RKO (cell line): ENCODE measurements at regions not wholly inside any gene's neighbourhood (a gene's known extent, or its start where the extent isn't known, plus 50 kb on each side); places are given as distances from the start of the nearest gene placed in this dataset.

Source experiments
- DNase-seq: peaks from one replicate; pipeline ENCODE4 v3.0.0-alpha.2; 2016; ENCODE audit warnings: low spot score

DNA sequence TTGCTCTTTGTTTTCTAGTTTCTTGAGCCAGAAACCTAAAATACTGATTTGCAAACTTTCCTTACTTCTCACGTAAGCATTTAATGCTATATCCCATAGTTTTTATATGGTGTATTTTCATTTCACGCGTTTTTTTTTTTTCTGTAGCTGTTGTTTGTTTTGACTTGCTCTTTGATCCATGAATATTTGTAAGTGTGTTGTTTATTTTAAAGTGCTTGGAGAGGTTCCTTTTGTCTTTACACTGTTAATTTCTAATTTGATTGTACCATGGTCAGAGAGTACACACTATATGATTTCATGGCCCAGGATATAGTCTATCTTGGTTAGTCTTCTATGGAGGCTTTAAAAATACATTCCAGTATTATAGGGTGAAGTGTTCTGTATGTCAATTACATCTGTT, 84.8 kb upstream of the RNF217 start:
- DNase-seq = no peak

DNA sequence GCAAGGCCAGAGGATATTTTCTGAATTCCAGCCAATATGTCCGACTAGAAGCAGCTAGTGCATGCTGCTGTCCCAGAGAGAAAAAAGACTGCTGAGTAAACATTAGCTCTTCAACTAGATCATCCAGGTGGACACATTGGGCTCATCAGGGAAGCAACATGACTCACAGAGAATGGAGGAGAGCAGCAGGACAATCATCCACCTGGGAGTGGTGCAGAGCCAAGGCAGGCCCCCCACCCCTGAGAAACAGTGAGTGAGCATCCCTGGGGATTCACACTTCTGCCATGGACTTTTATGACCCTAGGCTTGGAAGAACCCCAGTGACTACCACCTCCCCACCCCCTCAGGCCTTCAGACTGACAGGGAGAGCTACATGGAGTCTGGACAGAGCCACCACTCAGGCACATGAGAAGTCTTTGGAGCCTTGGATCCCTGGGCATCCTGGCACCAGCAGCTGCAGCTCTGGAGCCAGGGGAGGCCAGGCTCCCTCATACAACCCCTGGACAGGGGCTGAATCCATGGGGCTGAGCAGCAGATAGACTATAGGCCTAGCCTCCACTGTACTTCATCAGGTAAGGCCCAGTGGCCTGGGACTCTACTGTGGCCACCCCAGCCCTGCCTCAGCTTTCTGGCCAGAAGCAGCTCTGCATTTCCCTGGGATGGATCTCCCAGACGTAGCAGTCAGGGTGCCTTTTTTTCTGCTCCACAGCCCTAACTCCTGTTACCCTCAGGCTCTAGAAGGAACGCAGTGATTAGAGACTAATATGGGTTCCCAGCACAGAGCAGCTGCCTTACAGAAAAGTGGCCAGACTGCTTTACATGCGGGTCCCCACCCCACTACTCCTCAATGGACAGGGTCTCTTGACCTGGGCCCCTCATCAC, 82.9 kb upstream of the RNF217 start:
- no peak for DNase-seq

DNA sequence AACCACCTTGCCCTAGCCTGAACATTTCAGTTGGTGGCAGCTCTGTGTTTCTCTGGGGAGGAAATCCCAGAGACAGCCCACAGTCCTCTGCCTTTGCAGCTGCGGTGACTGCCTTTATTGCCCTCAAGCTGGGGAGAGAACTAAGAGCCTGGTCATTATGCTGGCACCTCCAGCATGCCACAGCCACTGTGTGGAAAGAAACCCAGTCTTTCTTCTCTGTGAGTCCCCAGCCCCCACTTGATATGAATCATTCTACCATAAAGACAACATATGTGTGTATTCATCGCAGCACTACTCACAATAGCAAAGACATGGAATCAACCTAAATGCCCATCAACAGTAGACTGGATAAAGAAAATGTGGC, 82.3 kb upstream of the RNF217 start:
- DNase-seq = no peak

DNA sequence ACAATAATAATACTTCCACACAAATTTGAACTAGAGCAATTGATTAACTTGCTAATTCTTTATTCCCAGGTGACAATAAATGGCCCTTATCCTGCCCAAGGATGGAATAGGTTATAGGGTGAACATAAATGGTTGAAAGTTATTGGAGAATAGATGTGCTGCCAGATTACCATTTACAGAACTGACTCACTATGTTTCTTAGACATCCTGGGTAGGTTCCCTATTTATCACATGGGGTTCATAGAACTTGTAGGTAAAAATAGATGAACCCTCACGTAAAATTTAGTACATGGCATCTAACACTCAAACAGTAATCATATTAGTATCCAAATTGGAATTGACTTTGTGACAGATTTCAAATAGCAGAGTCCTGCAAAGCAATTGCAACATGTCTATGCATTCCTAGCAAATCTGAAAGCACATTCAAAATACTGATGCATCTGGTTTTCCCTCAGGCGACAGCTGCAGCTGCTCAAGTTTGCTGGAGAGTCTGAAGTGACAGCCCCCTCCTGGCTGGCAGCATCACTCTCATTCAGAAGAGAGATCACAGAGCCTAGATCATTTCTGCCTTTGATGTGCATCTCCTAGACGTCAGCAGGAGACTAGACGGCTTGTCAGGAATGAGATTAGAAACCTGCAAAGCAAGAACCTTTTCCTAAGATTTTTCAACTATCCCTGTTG, 80.2 kb upstream of the RNF217 start:
- DNase-seq = no peak

GRCh38 chr6:124882579-124883393, 79.5 kb upstream of the RNF217 start:
- DNase-seq = no peak

DNA sequence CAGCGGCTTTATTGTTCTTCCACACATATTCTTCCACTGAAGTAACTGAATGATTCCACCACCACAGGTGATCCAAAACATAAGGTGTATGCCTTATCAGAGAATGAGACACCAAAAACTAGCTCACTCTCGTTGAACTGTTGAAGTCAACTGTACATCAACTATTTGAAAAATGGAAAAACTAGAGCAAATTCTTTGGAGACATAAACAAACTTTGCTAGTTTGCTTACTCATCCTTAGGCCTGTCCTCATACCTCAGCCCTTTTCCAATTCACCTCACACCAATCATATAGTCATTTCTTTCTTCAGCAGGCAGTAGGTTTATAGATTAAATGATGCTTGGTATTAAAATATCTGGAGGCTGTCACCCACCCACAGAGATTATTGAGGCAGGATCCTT, 77.1 kb upstream of the RNF217 start:
- no peak for DNase-seq

- DNase-seq = no peak
Observed at GRCh38 chr6:124887872-124888580, 74.2 kb upstream of the RNF217 start.

DNA sequence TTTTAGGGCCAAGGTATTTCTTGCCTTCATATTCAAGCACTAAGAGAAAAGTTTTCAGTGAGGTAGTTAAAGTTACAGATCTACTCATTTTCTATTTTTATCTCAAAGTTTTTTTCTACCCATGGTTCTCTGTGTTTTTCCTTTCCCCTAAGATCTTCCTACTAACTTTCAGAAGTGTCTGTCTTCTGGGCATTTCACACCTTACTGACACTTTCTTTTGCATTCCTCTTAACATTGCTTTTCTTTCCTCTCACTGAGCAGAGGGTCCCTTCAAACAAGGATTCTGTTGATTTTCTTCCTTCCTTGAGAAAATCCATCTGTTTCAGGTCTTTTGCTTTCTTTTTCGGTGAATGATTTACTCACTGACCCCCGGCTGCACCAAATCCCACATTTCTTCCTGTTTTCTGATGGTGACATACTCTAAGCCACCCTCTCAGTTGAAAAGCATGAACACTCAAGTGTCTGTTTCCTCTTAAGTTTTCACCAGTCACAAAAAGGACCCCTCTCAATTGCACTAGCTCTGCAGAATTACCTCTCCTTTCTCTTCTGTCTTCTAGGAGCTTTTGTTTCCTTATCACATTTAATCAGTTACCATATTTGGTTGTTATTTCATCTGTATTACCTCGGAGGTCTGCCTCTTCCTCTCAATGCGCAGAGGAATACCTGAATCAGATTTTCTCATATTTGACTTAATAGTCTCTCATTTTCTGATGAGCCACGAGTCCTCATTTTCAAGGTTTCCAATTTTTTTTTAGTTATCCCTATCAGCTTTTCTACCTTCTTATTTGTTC, 73.5 kb upstream of the RNF217 start:
- DNase-seq = no peak

DNA sequence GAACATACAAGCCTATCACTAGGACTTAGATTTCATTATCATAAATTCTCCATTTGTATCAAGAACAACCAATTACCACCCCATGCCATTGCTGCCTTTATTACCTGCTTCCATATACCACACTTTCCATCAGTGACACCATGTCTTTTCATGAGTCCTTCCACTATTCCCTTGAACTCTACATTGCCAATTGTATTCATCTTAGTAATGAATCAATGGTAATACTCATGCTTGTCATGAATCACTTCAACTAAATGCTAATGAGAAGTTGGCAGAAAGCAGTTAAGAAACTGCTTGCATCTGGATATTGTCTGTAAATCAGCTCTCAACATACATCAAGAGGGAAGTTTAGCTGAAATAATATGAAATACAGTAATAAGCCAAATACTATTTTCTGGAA, 61.2 kb upstream of the RNF217 start:
- peak; percentile 15 for DNase-seq

DNA sequence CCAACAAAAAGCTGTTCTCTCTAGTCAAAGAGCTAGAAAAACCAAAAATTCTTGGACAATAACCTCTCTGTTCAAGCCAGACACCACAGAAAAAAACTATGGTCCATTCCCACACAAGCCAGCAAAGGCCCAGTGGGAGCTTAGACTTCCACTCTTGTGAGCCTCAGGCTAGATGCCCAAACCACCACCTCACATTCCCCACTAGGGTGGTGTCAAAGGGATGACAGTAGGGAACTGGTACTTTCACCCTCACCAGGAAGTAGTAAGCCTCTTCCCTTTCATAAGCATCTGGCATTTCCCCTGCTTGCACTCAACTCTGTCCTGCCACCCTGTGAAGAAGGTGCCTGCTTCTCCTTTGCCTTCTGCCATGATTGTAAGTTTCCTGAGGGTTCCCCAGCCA, 58.4 kb upstream of the RNF217 start:
- DNase-seq = no peak

DNA sequence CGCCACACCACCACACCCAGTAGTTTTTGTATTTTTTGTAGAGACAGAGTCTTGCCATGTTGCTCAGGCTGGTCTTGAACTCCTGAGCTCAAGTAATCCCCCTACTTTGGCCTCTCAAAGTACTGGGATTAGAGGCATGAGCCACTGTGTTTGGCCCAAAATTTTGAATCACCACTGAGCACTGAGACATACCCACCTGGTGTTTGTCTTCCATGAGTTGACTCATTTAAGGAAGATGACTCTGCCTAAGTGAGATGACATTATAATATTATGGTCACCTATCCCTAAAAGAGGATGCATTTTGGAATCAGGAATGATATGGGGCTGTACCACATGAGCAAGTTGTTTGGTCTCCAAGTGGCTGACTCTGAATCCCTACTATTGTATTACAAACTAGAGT, 54.6 kb upstream of the RNF217 start:
- DNase-seq = peak; percentile 20
